SU-DHL-6 (cell line): ENCODE measurements at regions not wholly inside any gene's neighbourhood (a gene's known extent, or its start where the extent isn't known, plus 50 kb on each side); places are given as distances from the start of the nearest gene placed in this dataset.
"Not testable (repeated sequence)": the region's sequence is repeated elsewhere in the genome, so short reads cannot be mapped to it uniquely, and the experiment has no call there.

Source experiments
- H2AFZ ChIP-seq: fragments of 200-600 bp; sonication (generic); 2 replicates; pipeline ENCODE4 v1.6.1; 2014; ENCODE audit warnings: low read depth, mild to moderate bottlenecking, moderate library complexity, mixed read lengths, antibody characterized with exemption, low read length; ENCODE audit not compliant: severe bottlenecking
- H3F3A ChIP-seq: fragments of 200-600 bp; shearing (Covaris generic); 2 replicates; pipeline ENCODE4 v1.6.0; 2016; ENCODE audit warnings: antibody characterized with exemption, mild to moderate bottlenecking; ENCODE audit not compliant: insufficient read depth
- H3K27ac ChIP-seq: fragments of 200-600 bp; sonication (generic); 2 replicates; pipeline ENCODE4 v1.5.1; 2016; ENCODE audit warnings: low read depth, mild to moderate bottlenecking, low read length, moderate library complexity, mixed read lengths
- H3K27me3 ChIP-seq: fragments of 200-600 bp; sonication (generic), shearing (Covaris generic); 2 replicates; pipeline ENCODE4 v1.6.0; 2014; ENCODE audit warnings: mild to moderate bottlenecking, low read length
- H3K36me3 ChIP-seq: fragments of 200-600 bp; sonication (generic); 2 replicates; pipeline ENCODE4 v1.6.1; 2014; ENCODE audit warnings: mild to moderate bottlenecking, low read length, mixed read lengths
- H3K4me2 ChIP-seq: fragments of 300-600, 200-600 bp; shearing (Covaris generic), sonication (generic); 2 replicates; pipeline ENCODE4 v1.6.0; 2014; ENCODE audit warnings: low read length, low read depth, mild to moderate bottlenecking; ENCODE audit not compliant: poor library complexity, severe bottlenecking
- H3K4me3 ChIP-seq: fragments of 200-600 bp; sonication (generic); 2 replicates; pipeline ENCODE4 v1.5.1; 2014; ENCODE audit warnings: antibody characterized with exemption, low read length, mild to moderate bottlenecking, mixed read lengths; ENCODE audit not compliant: insufficient read depth, poor library complexity, severe bottlenecking
- H3K79me2 ChIP-seq: fragments of 200-600 bp; sonication (generic); 2 replicates; pipeline ENCODE4 v1.6.1; 2014; ENCODE audit warnings: mild to moderate bottlenecking, low read length, moderate library complexity; ENCODE audit not compliant: insufficient read depth
- H3K9ac ChIP-seq: fragments of 200-600 bp; sonication (generic); 2 replicates; pipeline ENCODE4 v1.7.0; 2014; ENCODE audit warnings: mild to moderate bottlenecking, low read length
- H3K9me2 ChIP-seq: fragments of 200-600 bp; sonication (generic); replicated peaks from 2 replicates; pipeline ENCODE4 v1.6.1; 2014; ENCODE audit warnings: low read length; ENCODE audit not compliant: insufficient read depth
- H3K9me3 ChIP-seq: fragments of 200-600 bp; sonication (generic); 2 replicates; pipeline ENCODE4 v1.6.1; 2014; ENCODE audit warnings: low read length, mixed read lengths; ENCODE audit not compliant: insufficient read depth
- H4K20me1 ChIP-seq: fragments of 200-600 bp; sonication (generic); 2 replicates; pipeline ENCODE4 v1.6.1; 2014; ENCODE audit warnings: low read depth, mild to moderate bottlenecking, antibody characterized with exemption, low read length, moderate library complexity, mixed read lengths
- EZH2phosphoT487 ChIP-seq: fragments of 200-600 bp; sonication (generic), shearing (Covaris generic); conservative IDR thresholded peaks from 2 replicates; pipeline ENCODE4 v1.6.1; 2018; ENCODE audit warnings: mild to moderate bottlenecking, antibody characterized with exemption, low read length, moderate library complexity, mixed read lengths
- TF ChIP-seq, protein P1 (sequence below): fragments of 200-600 bp; sonication (generic); IDR thresholded peaks from one replicate; pipeline ENCODE4 v1.5.1; 2017; ENCODE audit warnings: antibody characterized with exemption, mild to moderate bottlenecking, low read length, moderate library complexity; ENCODE audit not compliant: insufficient read depth, poor library complexity, severe bottlenecking

GRCh38 chr5:112485934-112486355, 66.9 kb upstream of the EPB41L4A start:
- H3K9me3 ChIP-seq: no peaks in the 10 kb centered on the region
- no peaks in the 10 kb centered on the region for H3K79me2 ChIP-seq
- no peaks in the 10 kb centered on the region for H3K36me3 ChIP-seq
- H3F3A ChIP-seq: no peaks in the 10 kb centered on the region
- H3K27me3 ChIP-seq: no peaks in the 10 kb centered on the region
- no peak overlapping the region for H3K27ac ChIP-seq
- no peaks in the 10 kb centered on the region for H3K9me2 ChIP-seq
- no peaks in the 10 kb centered on the region for H4K20me1 ChIP-seq
- no peak overlapping the region for H3K9ac ChIP-seq
- no peak overlapping the region for H3K4me2 ChIP-seq
- TF ChIP-seq, protein P1, sequence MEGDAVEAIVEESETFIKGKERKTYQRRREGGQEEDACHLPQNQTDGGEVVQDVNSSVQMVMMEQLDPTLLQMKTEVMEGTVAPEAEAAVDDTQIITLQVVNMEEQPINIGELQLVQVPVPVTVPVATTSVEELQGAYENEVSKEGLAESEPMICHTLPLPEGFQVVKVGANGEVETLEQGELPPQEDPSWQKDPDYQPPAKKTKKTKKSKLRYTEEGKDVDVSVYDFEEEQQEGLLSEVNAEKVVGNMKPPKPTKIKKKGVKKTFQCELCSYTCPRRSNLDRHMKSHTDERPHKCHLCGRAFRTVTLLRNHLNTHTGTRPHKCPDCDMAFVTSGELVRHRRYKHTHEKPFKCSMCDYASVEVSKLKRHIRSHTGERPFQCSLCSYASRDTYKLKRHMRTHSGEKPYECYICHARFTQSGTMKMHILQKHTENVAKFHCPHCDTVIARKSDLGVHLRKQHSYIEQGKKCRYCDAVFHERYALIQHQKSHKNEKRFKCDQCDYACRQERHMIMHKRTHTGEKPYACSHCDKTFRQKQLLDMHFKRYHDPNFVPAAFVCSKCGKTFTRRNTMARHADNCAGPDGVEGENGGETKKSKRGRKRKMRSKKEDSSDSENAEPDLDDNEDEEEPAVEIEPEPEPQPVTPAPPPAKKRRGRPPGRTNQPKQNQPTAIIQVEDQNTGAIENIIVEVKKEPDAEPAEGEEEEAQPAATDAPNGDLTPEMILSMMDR: no peak
- no peak for TF ChIP-seq EZH2phosphoT487
- no peak overlapping the region for H2AFZ ChIP-seq
- H3K4me3 ChIP-seq: no peak overlapping the region

DNA sequence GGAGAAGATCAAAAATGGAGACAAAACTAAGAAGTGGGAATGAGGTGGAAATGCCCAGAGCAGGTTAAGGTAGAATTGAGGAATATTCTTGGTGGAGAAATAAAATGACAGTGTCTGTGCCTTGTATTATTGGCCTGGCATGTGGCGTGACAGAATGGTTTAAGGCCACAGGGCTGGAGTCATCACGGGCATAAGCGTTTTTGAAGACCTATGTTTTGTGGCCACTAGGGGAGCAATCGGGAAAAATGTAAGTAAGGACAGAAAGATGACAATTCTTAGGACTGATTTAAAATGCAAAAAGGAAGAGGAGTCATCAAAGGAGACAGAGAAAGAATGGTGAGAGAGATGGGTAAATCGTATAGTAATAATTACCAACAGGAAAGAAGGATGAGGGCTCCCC, 72.2 kb upstream of the EPB41L4A start:
- H3K4me2 ChIP-seq: no peak overlapping the region
- TF ChIP-seq EZH2phosphoT487: no peak
- TF ChIP-seq, protein P1: peak; percentile 55
- H3K9me2 ChIP-seq: no peaks in the 10 kb centered on the region
- no peak overlapping the region for H3K27ac ChIP-seq
- no peak overlapping the region for H2AFZ ChIP-seq
- no peak overlapping the region for H3K9ac ChIP-seq
- H3F3A ChIP-seq: no peaks in the 10 kb centered on the region
- no peaks in the 10 kb centered on the region for H3K36me3 ChIP-seq
- no peaks in the 10 kb centered on the region for H3K9me3 ChIP-seq
- no peaks in the 10 kb centered on the region for H4K20me1 ChIP-seq
- no peaks in the 10 kb centered on the region for H3K27me3 ChIP-seq
- H3K79me2 ChIP-seq: no peaks in the 10 kb centered on the region
- H3K4me3 ChIP-seq: no peak overlapping the region

DNA sequence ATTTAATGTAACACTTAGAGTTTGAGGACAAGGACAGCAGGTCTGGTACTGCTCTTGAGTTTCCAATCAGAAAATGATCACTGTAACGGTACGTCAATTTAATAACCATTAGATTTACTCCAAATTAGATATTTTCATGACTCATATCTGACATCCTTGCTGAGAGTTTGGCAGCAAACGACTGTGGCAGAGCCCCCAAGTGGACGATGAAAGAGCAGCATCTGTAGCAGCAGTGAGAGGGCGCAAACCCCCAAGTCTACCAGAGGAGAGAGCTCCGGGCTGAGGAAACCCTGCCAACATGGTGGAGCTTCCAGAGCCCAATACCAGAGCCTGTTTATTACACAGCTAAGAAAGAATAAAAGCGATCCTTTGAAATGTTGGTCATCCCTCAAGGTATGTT, 73.2 kb upstream of the EPB41L4A start:
- H3K9me2 ChIP-seq: no peaks in the 10 kb centered on the region
- H3K36me3 ChIP-seq: no peaks in the 10 kb centered on the region
- no peak overlapping the region for H3K27ac ChIP-seq
- H2AFZ ChIP-seq: no peak overlapping the region
- no peaks in the 10 kb centered on the region for H4K20me1 ChIP-seq
- H3K4me3 ChIP-seq: no peak overlapping the region
- H3K27me3 ChIP-seq: no peaks in the 10 kb centered on the region
- no peak overlapping the region for H3K4me2 ChIP-seq
- H3K9ac ChIP-seq: no peak overlapping the region
- no peaks in the 10 kb centered on the region for H3F3A ChIP-seq
- TF ChIP-seq, protein P1: peak; percentile 65
- no peak for TF ChIP-seq EZH2phosphoT487
- H3K79me2 ChIP-seq: no peaks in the 10 kb centered on the region
- H3K9me3 ChIP-seq: no peaks in the 10 kb centered on the region

- H3K79me2 ChIP-seq, H3K27me3 ChIP-seq, H3K9ac ChIP-seq, H3K36me3 ChIP-seq, H3K9me3 ChIP-seq, H3K4me2 ChIP-seq, H3K4me3 ChIP-seq, H3K27ac ChIP-seq, H3F3A ChIP-seq, H2AFZ ChIP-seq, H4K20me1 ChIP-seq, H3K9me2 ChIP-seq: not testable (repeated sequence)
Observed at GRCh38 chr5:112503749-112504501, 84.8 kb upstream of the EPB41L4A start.

DNA sequence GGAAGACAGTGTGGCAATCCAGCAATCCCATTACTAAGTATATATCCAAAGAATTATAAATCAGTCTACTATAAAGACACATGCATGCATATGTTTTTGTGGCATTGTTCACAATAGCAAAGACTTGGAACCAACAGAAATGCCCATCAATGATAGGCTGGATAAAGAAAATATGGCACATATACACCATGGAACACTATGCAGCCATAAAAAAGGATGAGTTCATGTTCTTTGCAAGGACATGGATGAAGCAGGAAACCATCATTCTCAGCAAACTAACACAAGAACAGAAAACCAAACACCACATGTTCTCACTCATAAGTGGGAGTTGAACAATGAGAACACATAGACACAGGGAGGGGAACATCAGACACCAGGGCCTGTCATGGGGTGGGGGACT, 90.0 kb upstream of the EPB41L4A start:
- not testable (repeated sequence) for H3K79me2 ChIP-seq, H3F3A ChIP-seq

More for the DNA sequence above, 90.0 kb upstream of the EPB41L4A start:
- not testable (repeated sequence) for H3K9ac ChIP-seq, H3K9me3 ChIP-seq, H4K20me1 ChIP-seq, H2AFZ ChIP-seq, H3K27ac ChIP-seq, H3K9me2 ChIP-seq, H3K4me2 ChIP-seq, H3K27me3 ChIP-seq, H3K4me3 ChIP-seq, H3K36me3 ChIP-seq
